Dermis blood vessel endothelial cell (primary cell): ENCODE measurements at regions not wholly inside any gene's neighbourhood (a gene's known extent, or its start where the extent isn't known, plus 50 kb on each side); places are given as distances from the start of the nearest gene placed in this dataset.
"Not testable (repeated sequence)": the region's sequence is repeated elsewhere in the genome, so short reads cannot be mapped to it uniquely, and the experiment has no call there.

Source experiments
- DNase-seq: peaks from one replicate; pipeline ENCODE4 v3.0.0; 2010

DNA sequence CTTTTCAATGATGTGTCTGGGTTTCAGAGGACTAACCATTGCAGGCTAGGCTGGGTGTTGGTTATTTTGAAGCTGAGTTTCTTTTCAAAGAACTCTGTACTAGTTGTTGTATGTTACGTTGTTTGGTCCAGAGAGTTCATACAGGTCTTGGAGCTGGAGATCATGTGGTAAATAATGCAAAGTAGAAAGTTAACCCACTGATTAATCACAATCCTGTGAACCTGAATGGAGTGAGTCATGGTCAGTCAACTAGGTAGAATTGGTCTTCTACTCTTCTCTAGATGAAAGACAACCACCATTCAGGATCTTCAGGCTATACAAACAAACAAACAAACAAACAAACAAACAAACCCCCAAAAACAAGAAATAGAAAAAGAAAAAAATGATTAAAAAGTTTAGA, 388.9 kb upstream of the ACTBL2 start:
- DNase-seq = no peak

DNA sequence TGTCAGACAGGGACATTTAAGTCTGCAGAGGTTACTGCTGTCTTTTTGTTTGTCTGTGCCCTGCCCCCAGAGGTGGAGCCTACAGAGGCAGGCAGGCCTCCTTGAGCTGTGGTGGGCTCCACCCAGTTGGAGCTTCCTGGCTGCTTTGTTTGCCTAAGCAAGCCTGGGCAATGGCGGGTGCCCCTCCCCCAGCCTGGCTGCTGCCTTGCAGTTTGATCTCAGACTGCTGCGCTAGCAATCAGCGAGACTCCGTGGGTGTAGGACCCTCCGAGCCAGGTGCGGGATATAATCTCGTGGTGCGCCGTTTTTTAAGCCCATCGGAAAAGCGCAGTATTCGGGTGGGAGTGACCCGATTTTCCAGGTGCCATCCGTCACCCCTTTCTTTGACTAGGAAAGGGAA, 387.7 kb upstream of the ACTBL2 start:
- DNase-seq = not testable (repeated sequence)

DNA sequence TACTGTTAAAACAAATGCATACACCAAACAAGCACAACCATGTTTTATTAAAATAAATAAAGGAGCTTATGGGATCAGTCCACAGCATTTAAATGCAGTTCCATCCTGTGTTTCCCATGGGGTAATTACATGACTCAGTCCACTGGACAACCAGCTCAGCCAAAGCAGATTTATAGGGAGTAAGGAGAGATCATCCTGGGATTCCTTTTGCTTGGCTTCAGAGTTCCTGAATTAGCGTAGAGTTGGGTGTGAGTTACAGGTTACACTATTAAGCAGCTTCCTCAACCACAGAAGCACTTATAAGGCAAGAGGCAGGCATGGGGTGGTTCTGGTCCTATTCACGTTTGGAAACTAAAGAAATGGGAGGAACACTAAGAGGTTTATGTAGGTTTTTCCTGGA, 381.1 kb upstream of the ACTBL2 start:
- no peak for DNase-seq

DNA sequence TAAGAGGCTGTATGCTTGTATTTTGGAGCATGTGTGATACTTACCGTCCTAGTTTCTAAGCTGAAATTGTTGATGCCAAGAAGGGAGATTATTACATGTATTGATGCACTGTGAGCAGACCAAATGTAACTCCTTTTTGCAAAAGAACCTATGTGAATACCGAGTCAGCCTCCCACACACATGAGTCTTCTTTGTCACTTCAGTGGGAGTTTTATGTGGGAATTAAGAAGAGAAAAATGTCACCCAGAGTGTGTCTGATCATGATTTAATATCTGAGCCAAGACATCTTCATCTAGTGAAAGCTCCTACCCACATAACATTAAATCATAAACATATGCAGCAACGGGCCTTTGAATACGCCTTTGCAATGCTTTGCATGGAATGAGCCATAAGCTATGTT, 380.3 kb upstream of the ACTBL2 start:
- DNase-seq = no peak

DNA sequence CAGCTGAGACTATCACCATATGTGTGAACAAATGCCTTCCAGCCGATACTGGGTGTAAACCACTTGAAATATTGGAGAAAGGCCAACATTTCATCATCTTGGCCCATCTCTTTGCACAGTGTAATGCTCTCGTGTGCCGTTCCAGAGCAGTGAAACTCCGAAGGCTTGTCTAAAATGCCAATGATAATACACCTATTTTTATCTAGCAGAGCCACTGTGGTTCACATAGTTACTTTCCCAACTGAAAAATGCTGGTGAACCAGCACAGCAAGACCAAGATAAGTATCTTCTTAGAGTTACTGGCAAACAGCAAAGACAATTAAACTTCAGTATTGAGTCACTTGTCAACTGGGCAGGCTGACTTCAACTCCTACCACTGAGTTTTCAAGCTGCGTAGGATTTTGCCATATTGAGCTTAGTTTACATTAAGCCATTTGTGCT, 379.9 kb upstream of the ACTBL2 start:
- no peak for DNase-seq

DNA sequence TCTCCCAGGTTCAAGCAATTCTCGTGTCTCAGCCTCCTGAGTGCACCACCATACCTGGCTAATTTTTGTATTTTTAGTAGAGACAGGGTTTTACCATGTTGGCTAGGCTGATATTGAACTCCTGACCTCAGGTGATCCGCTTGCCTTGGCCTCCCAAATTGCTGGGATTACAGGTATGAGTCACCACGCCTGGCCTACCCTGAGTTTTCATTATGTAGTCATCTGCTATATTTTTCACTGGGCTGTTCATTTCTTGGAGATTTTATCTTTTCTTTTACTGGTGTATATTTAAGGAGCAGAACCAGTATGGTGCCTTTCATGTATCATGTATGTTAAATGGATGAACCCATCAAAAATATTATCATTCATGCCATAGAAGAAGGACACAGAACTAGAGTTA, 377.0 kb upstream of the ACTBL2 start:
- DNase-seq = no peak

DNA sequence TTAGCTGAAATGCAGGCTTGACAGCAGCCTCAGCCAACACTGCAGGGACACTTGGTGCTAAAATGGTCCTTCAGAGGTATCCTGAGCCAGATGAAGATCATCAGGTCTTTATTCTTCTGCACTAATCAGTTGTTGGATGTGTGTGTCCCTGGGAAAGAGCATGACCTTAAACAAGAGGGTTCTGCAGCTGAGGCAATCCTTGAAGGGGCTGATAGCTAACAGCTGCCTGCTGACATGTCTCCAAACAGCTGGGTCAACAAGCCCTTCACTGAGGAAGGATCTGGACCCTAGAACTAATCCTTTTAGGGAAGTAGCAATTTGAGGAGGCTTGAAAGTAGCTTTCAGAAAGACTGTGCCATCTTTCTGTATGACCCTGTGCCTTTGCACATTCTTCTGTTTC, 376.3 kb upstream of the ACTBL2 start:
- DNase-seq = no peak

DNA sequence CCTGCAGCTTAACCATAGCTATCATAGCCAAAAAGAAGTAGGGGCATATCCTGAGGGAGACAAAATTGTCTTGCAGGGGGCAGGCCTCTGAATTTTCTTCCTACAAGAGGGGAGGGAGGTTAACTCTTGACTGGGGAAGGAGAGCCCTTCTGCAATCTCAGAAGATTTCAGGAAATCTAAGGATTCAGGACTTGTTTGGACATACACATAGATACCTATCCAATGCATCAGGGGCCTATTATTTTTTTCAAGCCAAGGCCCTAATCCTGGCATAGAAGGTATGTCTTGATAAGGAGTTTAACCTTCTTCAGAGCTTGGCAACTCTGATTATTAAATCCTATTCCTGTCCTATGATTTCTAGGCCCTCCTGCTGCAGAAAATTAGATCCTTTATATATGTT, 375.1 kb upstream of the ACTBL2 start:
- DNase-seq = no peak

DNA sequence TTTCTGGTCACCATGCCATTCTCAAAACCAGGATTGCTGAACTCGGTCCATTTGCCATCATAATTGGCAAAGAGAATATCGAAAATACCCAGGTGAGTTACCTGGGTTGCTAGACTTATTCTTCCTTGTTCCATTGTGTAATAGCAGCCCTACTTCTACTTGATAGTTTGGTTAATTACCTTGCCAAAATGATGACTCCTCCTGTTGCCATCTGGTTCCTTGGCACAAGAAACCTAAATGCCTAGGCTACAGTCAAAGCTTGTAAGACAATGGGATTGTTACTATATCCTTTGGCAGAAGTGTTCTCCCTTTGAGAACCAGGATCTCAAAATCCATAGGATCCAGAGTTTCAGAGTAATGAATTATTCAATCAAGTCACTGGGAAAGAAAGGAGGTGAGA, 373.2 kb upstream of the ACTBL2 start:
- DNase-seq = no peak

DNA sequence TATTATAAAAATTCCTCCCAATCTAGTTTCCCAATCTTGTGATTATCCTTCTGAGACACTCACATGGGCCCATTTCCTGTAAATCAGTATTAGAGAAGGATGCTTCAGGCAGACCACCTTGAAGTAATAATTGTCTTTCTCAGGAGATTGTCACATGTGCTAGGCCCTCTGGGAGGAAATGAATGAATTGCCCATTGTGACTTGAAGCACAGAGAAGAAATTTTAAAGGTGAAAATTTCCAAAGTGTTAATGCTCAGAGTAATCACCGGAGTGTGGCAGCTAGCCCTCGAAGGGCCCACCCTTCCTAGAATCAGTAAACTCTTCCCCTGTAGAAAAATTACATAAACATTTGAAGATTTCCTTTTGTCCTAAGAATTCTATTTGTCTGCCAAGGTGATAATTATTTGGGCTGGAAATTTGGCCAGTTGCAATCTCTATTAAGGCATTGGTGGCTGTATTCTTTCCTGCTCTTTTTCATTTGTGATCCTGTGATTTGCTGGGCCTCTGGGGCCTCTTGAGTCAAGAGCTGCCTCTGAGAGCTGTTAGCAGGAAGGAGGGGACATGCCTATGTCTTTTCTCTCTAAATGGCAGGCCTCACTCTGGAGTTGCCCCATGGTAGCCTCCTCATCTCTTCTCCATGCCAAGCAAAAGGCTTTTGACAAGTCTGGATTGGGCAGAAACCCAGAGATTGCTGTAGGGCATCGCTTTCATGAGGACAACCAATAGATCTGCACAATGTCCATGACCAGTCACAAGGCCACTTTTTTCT, 371.5 kb upstream of the ACTBL2 start:
- no peak for DNase-seq

DNA sequence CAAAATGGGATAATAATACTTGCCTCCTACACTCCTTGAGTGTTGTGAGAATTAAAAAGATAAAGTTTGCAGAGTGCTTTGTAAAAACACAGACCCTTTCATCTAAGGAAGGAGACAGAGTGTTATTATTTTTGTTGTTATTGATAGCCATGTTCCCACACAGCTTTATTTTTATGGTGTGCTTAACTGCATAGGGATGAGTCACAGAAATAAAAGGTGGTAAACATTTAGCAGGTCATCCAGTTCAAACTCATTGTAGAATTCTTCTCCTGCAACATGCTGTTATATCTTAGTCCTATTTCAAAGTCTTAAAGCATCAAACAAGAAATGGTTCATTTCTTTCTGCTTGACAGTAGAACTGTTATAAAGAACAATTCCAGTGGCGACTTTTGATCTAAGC, 367.5 kb upstream of the ACTBL2 start:
- peak; percentile 23 for DNase-seq

DNA sequence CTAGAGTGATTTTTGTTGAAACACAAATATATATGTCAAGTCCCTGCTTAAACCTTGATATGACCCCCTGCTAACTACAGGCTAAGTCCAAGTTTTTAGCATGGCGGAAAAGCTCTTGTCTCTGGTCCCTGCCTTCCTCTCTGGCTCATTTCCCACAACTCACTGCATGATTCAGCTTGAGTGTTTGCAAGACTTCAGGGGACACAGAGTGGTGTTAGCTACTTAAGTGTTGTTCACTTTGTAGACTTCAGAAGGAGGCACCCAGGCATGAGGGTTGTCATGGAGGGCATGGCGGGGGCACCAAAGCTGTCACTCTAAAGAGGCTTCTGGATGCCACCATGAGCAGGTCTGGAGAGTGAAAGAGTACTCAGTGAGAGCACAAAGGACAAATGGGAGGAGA, 362.4 kb upstream of the ACTBL2 start:
- peak; percentile 42 for DNase-seq

DNA sequence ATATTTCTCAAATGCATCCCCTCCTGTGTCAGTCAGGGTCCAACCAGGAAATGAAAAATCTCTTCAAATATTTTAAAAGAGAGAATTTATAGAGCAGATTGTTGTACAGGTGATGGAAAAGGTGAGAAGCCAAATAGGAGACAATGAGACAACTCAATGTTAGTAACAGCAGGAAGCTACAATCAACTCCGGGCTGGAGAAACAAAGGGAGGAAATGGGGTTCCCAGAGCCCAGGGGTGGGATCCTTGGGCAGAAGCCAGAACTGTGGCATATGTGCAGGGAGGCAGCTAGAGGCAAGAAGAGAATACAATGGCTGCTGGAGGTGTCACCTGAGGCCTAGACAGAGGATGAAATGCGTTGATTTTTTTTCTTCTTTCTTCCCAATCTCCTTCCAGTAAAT, 361.8 kb upstream of the ACTBL2 start:
- DNase-seq = peak; percentile 92

DNA sequence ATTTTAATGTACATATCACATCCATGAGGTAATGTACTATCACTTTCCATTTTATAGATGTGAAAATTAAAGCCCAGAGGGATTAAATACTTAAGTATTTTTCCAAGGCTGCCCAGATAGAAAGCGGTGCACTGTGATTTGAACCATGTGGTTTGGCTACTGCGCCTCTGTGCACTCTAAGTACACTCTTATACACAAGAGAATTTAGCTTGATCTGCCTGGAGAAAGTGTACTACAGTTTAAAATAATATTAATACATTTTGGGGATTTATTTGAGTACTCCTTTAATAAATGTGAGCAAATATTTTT, 360.4 kb upstream of the ACTBL2 start:
- no peak for DNase-seq

DNA sequence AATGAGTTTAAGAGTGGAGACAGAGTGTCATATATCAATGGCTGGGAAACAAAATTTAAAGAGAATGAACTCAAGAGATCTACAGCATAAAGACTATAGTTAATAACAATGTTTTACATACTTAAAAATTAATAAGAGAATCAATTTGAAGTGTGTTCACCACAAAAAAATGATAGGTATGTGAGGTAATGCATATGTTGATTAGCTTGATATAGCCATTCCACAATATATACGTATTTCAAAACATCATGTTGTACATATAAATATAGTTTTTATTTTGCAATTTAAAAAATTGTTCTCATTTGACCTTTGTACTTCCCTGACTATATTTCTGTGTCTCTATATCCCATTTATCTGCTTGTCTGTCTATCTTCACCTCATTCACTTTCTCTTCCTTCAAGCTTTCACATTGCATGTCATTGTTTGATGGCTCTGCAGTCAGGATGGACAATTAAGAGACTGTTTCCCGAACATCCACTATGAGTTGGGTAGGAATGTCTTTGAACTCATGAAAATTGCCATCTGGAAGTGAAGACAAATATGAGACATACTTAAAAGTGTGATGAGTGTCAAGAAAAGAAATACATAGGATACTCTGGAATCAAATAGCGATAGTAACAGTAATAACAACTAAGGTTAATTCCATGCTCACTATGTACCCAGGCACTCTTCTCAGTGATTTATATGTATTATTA, 359.9 kb upstream of the ACTBL2 start:
- peak; percentile 38 for DNase-seq

DNA sequence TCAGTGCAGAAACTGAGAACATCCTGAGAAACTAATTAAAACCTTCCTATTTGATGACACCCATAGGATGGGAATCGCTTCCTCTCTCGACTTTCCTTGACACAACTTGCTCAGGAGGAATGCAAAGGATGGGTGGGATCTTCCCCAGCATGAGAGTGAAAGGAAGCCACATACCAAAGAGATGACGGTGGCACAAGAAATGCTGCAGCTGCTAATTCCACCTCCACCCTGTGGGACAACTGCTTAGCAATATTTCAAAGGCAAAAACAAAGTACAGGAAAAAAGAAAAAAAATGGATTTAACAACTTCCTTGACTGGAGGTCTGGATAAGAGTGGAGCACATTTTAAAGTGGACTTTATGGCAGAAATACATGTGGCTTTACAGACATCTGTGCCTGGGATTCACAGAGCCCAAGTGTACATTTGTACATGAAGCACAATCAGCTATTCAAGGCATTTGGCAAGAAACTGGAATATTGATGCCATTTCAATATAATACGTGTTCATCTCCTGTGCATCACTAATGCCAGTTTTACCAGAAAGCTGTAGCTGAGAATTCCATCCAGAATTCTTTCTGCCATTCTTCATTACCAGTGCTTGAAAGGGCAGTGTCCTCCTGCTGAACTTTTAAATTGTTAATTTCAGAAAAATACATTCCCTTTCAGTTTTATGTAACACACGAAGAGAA, 359.2 kb upstream of the ACTBL2 start:
- peak; percentile 97 for DNase-seq

DNA sequence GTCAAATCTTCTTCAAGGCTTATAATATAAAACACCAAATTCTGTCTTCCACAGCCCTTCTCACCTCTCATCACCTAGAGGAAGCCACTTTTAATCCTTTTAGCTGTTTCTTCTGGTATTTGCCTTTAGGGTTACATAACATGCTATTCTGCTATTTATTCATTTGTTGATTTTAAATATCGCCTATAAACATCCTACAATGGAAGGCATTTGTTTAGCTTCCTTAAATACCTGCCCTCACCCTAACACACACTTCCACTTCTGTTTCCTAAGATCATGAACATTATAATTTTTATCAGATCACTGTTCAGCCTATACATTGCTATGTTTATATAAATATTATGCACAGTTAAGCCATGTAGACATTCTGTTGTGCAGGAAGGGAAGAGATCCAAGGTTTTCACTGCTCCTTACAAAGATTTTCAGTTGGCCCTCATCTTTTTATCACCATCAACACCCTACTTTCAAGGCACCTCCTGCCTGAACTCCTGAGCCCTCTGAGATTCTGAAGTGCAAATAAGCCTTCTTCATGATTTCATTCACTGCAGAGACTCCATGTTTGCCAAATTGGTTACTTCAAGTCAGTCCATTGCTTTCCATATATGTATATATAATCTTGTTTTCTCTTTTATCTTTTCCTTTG, 356.9 kb upstream of the ACTBL2 start:
- DNase-seq = no peak

DNA sequence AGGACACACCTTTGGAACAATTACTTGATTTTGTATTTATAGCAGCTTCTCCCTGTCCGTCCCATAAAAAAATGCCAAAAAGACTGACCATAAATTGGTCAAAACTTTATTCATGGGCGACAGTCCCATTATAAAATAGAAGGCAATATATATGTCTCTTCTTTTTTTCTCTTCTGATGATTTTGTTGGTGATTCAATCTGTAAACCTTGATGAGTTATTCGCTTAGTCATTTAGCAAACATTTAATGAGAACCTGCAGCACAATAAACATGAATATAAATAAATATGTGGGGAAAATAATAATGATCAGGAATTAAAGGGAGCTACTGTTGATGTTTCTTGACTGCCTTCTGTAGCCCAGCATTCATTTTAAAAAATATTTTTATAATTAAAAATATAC, 356.4 kb upstream of the ACTBL2 start:
- no peak for DNase-seq

DNA sequence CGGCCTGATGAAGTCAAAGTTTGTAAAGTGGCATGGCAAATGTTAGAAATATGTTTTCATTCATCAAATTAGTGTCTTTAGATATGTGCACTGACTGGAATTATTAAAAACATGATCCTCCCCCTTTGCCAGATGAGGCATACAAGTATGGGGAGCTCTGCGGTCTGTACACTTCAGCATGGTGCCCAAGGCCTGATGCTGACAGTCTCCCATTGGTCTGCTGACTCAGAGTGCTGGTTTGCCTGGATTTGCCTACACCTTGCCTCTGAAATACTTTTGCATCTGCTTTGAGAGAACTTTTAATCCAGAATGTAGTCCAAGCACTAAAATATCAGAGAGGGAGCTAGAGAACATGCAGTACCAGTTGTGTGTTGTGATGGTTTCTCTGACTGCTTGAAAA, 354.3 kb upstream of the ACTBL2 start:
- no peak for DNase-seq

DNA sequence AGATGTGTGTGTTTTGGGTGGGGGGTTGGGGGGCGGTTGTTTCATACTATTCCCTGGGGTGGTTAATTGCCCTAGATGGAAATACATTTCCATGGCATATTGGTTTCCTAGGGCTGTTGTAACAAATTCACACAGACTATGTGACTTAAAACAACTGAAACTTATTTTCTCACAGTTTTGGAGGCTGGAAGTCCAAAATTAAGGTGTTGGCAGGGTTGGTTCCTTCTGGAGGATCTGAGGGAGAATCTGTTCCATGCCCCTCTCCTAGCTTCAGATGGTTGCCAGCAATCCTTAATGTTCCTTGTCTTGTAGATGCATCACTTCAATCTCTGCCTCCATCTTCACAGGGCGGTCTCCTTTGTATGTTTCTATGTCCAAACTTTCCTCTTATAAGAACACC, 353.7 kb upstream of the ACTBL2 start:
- no peak for DNase-seq

DNA sequence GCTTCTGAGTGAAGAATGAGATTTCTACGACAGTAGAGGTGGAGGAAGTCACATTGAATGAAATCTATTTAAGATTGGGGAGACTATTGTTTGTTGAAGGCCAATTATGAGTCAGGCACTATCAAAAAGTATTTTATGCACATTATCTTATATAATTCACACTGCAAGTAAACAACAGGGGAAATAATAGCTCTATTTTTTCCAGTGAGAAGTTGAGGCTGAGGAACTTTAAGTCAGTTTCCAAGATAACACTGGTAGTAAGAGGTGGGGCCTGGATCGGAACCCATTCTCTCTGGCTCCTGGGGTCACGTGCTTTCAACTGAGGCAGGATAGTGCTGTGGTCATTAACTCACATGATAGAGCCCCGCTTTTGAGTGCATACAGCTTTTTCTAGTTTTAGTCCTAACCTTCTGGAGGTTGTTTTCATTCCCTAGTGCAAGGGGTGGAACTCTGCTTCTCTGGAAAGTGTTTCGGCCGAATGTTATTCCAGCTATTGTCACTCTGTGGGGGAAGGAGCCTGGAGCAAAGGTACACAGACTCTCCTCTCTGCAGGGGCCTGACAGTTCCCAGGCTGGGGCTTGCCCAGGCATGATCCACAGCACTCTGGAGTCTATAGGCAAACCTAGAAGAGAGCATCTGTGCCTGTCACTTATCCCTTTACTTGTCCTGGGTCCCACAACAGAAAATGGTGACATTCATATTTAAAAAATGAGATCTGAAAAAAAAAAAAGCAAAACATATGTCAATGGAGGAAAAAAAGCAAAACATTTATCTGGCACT, 352.4 kb upstream of the ACTBL2 start:
- DNase-seq = peak; percentile 75

DNA sequence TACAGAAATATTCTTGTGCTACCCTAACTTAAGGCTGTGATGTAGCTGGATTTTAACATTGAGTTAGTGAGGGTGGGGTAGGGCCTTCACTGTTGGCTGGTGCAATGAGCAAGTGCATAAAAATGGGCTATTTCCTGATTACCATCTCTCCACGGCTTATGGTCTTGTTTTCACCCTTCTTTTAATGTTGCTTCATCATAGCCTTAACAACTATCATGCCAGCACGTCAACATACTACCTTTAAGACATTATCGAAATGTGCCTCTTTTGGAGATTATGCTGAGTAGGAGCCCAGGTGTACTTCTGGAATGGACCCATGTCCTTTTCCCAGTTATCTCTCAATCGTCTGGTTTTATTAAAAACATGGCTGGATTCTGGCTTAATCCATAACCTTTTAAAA, 350.9 kb upstream of the ACTBL2 start:
- no peak for DNase-seq

DNA sequence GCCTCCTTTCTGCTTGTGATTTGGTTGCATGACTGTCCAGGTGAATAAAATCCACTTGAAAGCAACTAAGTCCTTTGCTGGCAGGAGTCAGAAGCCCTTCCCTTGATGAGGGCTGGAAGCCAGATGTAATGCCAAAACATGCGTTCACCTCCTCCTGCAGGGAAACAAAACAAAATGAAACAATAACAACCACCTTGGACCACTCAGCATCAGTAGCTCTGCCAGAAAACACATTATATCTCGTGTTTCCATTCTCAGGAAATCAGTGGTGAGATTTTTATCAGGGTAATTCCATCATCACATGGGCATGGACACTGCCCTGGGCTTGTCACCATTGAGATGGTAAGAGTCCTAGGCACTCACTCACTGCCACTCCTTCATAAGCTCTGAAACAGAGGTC, 350.3 kb upstream of the ACTBL2 start:
- DNase-seq = peak; percentile 76
